ENCODE measurements at regions not wholly inside any gene's neighbourhood (a gene's known extent, or its start where the extent isn't known, plus 50 kb on each side); places are given as distances from the start of the nearest gene placed in this dataset.

GRCh38 chr18:29465526-29465925 lies 1288.6 kb upstream of the CDH2 start:
- TF ChIP-seq, protein P1, sequence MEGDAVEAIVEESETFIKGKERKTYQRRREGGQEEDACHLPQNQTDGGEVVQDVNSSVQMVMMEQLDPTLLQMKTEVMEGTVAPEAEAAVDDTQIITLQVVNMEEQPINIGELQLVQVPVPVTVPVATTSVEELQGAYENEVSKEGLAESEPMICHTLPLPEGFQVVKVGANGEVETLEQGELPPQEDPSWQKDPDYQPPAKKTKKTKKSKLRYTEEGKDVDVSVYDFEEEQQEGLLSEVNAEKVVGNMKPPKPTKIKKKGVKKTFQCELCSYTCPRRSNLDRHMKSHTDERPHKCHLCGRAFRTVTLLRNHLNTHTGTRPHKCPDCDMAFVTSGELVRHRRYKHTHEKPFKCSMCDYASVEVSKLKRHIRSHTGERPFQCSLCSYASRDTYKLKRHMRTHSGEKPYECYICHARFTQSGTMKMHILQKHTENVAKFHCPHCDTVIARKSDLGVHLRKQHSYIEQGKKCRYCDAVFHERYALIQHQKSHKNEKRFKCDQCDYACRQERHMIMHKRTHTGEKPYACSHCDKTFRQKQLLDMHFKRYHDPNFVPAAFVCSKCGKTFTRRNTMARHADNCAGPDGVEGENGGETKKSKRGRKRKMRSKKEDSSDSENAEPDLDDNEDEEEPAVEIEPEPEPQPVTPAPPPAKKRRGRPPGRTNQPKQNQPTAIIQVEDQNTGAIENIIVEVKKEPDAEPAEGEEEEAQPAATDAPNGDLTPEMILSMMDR (IDR thresholded peaks at IDR 0.05; ENCODE audit: insufficient read depth, low read length, poor library complexity, severe bottlenecking): no peak
- Histone ChIP-seq H3K36me3 (ENCODE audit: control insufficient read depth, insufficient read depth, low read length) (no peaks in the 10 kb centered on the region), H3K27me3 (replicated peaks; ENCODE audit: control insufficient read depth, insufficient read depth, low read length) (no peaks in the 10 kb centered on the region), H3K4me3 (replicated peaks; ENCODE audit: low read depth, low read length) (no peak overlapping the region)
- no peak for DNase-seq (ENCODE audit: extremely low read depth, insufficient read length)

- DNase-seq (ENCODE audit: extremely low read depth, insufficient read length): no peak
Measured at GRCh38 chr18:29459972-29460371, 1283.0 kb upstream of the CDH2 start.

GRCh38 chr18:29457316-29457889 lies 1280.5 kb upstream of the CDH2 start:
- DNase-seq (ENCODE audit: extremely low read depth, insufficient read length): no peak
- Histone ChIP-seq H3K36me3 (ENCODE audit: control insufficient read depth, insufficient read depth, low read length) (no peaks in the 10 kb centered on the region), H3K4me3 (replicated peaks; ENCODE audit: low read depth, low read length) (no peak overlapping the region), H3K27me3 (replicated peaks; ENCODE audit: control insufficient read depth, insufficient read depth, low read length) (no peaks in the 10 kb centered on the region)
- TF ChIP-seq, protein P1 (IDR thresholded peaks at IDR 0.05; ENCODE audit: insufficient read depth, low read length, poor library complexity, severe bottlenecking): no peak

More at GRCh38 chr18:29459972-29460371, 1283.0 kb upstream of the CDH2 start:
- Histone ChIP-seq H3K27me3 (replicated peaks; ENCODE audit: control insufficient read depth, insufficient read depth, low read length) (no peaks in the 10 kb centered on the region), H3K4me3 (replicated peaks; ENCODE audit: low read depth, low read length) (no peak overlapping the region), H3K36me3 (ENCODE audit: control insufficient read depth, insufficient read depth, low read length) (no peaks in the 10 kb centered on the region)
- TF ChIP-seq, protein P1 (IDR thresholded peaks at IDR 0.05; ENCODE audit: insufficient read depth, low read length, poor library complexity, severe bottlenecking): no peak

GRCh38 chr18:29449424-29449823 lies 1272.5 kb upstream of the CDH2 start:
- no peak for DNase-seq (ENCODE audit: extremely low read depth, insufficient read length)
- H3K36me3 ChIP-seq (ENCODE audit: control insufficient read depth, insufficient read depth, low read length): no peaks in the 10 kb centered on the region
- H3K4me3 ChIP-seq (replicated peaks; ENCODE audit: low read depth, low read length): no peak overlapping the region
- no peaks in the 10 kb centered on the region for H3K27me3 ChIP-seq (replicated peaks; ENCODE audit: control insufficient read depth, insufficient read depth, low read length)
- TF ChIP-seq, protein P1 (IDR thresholded peaks at IDR 0.05; ENCODE audit: insufficient read depth, low read length, poor library complexity, severe bottlenecking): no peak

GRCh38 chr18:29439398-29439797 lies 1262.5 kb upstream of the CDH2 start:
- Histone ChIP-seq H3K27me3 (replicated peaks; ENCODE audit: control insufficient read depth, insufficient read depth, low read length) (no peaks in the 10 kb centered on the region), H3K4me3 (replicated peaks; ENCODE audit: low read depth, low read length) (no peak overlapping the region), H3K36me3 (ENCODE audit: control insufficient read depth, insufficient read depth, low read length) (no peaks in the 10 kb centered on the region)
- no peak for DNase-seq (ENCODE audit: extremely low read depth, insufficient read length)
- TF ChIP-seq, protein P1 (IDR thresholded peaks at IDR 0.05; ENCODE audit: insufficient read depth, low read length, poor library complexity, severe bottlenecking): no peak

DNA sequence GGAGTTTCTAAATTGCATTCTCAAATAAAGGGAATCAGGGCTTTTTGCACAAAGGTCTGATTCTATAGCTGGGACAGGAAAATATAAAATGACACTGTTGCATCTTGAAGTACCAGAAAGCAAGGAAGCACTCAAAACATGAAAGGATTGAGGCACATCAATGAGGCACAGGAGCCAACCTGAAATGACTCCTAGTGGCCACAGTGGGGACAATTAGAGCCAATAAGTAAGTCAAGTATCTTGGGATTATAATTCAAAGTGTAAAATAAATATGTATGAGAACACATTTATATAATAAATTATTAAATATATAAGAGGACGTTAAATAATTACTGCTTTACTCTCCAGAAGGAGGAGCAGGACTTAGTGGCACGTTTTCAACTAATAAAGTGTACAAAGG lies 1259.5 kb upstream of the CDH2 start:
- TF ChIP-seq, protein P1 (IDR thresholded peaks at IDR 0.05; ENCODE audit: insufficient read depth, low read length, poor library complexity, severe bottlenecking): no peak
- Histone ChIP-seq H3K27me3 (replicated peaks; ENCODE audit: control insufficient read depth, insufficient read depth, low read length) (no peaks in the 10 kb centered on the region), H3K4me3 (replicated peaks; ENCODE audit: low read depth, low read length) (no peak overlapping the region), H3K36me3 (ENCODE audit: control insufficient read depth, insufficient read depth, low read length) (no peaks in the 10 kb centered on the region)
- no peak for DNase-seq (ENCODE audit: extremely low read depth, insufficient read length)
